HG03457 (cell line): ENCODE measurements at regions not wholly inside any gene's neighbourhood (a gene's known extent, or its start where the extent isn't known, plus 50 kb on each side); places are given as distances from the start of the nearest gene placed in this dataset.

Experiments
- ATAC-seq: cut with Tn5 transposase; IDR thresholded peaks from one replicate; pipeline ENCODE4 v1.9.1; 2021; ENCODE audit warnings: moderate number of reproducible peaks; ENCODE audit not compliant: unreplicated experiment

DNA sequence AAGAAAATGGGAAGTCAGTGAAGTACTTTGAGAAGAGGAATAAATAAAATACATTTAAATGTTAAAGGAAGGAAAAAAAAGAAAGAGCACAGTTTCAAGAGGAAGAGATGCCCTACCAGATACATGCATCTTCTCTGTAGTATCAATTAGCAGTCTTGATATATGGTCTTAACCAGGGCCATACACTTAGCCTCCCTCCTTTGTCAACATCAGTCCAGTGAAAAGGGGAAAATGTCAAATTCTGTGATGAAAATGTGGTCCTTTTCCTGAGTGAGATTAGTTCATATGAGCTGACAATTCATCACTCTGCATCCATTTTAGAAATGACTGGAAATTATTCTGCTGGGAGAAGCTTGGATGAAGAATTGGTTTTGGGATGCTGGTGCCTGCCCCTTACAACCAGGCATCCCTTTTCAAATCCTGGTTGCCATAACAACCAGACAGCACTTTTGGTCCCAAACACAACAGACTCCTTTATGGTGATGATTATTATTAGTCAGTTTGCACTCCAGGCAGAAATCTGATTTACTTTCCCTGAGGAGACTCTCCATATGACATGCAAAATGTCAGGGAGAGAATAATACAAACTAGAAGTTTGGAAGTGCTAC, 933.6 kb upstream of the CDH8 start:
- no peak for ATAC-seq

GRCh38 chr16:62967611-62968010, 931.4 kb upstream of the CDH8 start:
- ATAC-seq, result no peak

- ATAC-seq, result no peak
Measured at GRCh38 chr16:62967163-62967562, 930.9 kb upstream of the CDH8 start.

GRCh38 chr16:62966626-62967025, 930.4 kb upstream of the CDH8 start:
- ATAC-seq, result no peak

DNA sequence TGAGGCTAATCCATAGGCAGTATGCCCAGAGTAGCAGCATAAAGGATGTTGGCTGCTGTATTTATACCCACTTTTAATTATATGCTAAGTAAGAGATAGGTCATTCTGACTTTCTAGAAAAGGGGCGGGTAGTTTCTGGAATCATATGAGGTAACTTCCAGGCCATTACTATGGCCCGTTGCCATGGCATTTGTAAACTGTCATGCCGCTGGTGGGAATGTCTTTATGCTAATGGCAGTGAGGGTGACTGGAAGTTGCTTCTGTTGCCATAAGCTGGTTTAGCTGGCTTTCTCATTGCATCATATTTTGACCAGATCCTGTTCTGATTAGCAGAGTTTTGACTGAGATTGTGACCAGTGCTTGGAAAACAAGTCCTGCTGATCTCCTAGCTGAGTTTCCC, 929.6 kb upstream of the CDH8 start:
- ATAC-seq, result no peak

DNA sequence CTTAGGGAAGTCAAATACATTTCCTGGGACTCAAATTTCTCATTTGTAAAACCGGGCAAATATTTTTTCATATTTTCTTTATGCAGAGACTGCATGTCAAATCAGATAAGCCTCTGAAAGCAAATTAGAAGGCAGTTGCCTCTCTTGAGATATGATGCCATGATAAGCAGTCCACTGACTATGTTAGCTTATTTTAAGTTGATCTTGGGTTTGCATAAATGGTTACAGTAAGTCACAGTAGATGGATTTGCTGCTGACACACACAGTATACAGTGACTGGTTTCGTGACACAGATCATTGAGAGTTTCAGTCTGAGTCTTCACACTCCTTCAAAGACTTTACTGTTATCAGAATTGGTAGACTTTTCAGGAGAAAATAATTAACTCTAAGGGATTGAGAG, 927.6 kb upstream of the CDH8 start:
- ATAC-seq, result no peak

DNA sequence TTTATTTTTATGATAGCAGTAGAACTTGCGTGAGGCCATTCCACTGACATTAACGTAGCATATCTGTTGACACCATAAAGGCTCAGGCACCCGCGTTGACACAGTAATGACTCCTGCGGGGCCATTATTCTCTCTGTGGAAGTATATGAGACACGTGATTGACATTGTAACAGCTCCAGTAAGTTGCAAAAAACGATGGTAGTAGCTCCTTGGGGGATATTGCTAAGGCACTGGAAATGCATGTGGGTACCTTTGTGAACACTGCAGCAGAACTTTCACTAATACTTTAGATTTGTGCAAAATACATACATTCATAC, 918.8 kb upstream of the CDH8 start:
- ATAC-seq, result no peak

DNA sequence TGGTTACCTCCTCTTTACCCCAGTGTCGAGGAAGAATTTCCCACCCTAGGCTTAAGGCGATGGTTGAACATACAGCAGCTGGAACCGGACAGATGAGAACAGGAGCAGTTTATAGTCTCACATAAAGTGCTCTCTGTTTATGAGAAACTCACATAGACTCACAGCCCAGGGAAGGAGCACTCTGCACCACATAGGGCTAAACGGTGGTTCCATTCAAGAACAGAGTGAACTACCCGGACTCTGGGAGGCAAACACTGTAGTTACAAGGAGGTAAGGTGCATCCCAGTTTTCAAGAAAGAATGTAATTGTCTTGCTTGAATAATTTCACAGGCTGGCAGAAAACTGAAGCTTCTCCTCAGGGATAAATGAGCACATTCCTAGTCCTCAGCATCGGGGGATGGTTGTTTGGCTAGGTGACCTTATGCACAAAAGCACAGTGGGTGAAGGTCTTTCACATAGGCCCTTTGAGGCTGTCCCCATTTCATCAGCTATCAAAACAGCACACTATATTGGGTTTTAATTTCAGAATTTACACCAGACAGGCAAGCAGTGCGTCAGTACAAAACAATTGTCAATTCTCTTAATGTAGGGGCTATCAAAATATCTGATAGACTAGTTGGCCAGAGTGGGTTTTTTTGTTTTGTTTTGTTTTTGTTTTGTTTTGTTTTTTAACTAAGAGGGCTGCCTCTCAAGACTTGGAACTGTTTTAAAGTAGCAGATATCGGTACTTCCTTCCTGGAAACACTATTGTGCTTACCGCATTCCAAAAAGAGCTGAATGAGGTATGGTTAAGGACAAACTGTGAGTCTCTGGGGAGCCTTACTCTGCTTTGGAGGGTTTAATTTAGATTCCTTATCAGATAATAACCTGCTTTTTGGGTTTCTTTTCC, 918.1 kb upstream of the CDH8 start:
- ATAC-seq, result no peak

DNA sequence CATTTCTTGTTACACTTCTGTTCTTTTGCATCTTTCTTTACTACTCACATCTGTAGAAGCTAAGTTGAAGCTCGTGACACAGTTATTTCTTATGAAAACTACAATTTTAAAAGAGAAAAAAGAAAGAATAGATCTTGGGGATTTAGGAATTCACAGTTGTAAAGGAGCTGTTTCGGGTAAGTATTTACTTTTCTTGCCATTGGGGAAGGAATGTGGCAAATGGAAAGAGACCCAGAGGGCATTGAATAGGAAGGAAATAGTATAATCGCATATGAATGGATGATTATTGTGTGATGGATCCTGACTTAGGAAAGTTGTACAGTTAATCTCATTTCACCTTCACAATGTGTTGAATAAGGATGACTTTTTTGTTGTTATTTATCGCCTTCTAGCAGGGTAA, 914.1 kb upstream of the CDH8 start:
- no peak for ATAC-seq

GRCh38 chr16:62940569-62940968, 904.3 kb upstream of the CDH8 start:
- no peak for ATAC-seq

DNA sequence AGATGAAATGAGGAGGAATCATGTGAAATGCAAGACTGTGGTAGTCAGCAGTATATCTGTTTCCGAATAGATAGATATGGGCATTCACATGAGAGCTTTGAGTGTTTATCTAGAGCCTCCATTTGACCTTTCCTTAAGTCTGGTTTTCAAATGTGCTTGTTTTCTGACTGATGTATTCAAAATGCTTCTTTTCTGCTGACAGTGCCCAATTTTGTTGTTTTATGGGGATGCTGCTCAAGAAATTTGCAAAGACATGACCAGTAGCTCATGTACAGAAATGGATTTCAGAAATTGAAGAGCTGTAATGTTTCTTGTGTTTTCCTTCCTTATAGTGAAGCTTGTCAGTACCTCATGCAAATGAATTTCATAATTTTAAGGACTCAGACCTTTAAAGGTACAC, 903.4 kb upstream of the CDH8 start:
- ATAC-seq, result no peak

DNA sequence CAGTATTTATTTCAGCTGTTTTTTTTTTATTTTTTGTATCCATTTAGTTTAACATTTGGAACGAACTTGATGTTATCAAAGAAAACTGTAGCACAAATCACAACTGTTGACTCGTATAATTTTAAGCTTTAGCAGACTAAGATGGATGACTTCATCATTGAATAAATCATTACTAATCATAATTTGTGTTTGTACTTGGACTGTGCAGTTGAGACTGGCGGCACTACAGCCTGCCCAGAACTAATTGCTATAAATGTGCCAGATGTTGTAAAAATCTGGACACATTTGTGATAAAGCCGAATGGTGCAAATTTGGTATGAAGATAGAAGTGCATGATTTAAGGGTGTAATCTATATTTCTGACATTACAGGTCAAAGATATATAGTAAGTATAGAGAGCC, 897.7 kb upstream of the CDH8 start:
- no peak for ATAC-seq

DNA sequence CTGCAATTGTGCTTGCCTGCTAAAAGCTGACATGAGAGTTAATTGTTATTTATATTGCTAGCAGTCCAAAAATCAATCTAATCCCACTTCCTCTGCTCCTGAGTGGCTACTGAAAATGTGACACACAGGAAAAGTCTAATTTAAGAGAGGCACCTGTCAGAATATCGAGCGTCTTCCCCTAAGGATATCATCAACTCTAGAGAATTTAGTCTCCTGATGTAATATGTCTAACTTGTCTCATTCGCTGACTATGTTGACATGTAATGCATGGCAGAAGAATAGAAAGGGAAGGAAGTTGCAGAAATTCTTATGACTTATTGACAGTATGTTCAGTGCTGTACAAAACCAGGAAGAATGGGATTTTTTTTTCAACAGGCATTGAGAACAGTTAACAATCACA, 893.4 kb upstream of the CDH8 start:
- no peak for ATAC-seq

GRCh38 chr16:62927122-62927521, 890.9 kb upstream of the CDH8 start:
- no peak for ATAC-seq

GRCh38 chr16:62926121-62926801, 890.0 kb upstream of the CDH8 start:
- no peak for ATAC-seq

GRCh38 chr16:62921904-62922303, 885.7 kb upstream of the CDH8 start:
- no peak for ATAC-seq

- ATAC-seq, result no peak
Measured at GRCh38 chr16:62913924-62914323, 877.7 kb upstream of the CDH8 start.

DNA sequence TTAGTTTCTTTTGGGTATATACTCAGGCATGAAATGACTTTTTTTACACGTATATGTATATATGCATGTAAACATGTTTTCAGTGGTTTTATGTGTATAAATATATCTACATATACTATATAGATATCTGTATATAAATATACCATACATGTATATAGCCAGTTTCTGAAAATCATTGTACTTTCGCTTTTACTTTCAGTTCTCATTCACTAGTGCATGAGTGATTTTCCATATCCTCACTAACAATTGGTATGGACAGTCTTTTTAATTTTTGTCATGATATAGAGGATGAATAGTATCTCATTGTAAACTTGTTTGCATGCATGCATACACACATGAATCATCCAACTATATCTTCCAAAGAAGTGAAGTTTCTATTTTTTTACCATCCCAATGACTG, 877.1 kb upstream of the CDH8 start:
- no peak for ATAC-seq

DNA sequence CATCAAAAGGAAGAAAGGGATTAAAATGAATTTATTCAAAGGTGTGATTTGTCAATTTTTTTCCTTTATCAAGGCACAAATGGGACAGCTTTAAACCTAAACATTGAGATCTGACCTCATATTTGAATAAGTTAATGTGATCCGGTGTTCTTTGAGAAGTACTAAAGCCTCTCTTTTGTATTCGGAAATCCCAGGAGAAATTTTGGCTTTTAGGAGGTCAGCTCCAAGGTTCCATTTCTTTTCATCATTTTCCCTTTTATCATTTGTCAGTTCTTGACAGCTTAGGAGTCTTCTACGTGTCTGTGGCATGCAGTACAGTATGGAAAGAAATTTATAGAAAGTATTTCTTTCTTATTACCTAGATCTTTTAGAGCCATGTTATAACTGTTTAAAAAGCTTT, 873.4 kb upstream of the CDH8 start:
- no peak for ATAC-seq

- no peak for ATAC-seq
Measured at GRCh38 chr16:62907562-62907961, 871.3 kb upstream of the CDH8 start.

DNA sequence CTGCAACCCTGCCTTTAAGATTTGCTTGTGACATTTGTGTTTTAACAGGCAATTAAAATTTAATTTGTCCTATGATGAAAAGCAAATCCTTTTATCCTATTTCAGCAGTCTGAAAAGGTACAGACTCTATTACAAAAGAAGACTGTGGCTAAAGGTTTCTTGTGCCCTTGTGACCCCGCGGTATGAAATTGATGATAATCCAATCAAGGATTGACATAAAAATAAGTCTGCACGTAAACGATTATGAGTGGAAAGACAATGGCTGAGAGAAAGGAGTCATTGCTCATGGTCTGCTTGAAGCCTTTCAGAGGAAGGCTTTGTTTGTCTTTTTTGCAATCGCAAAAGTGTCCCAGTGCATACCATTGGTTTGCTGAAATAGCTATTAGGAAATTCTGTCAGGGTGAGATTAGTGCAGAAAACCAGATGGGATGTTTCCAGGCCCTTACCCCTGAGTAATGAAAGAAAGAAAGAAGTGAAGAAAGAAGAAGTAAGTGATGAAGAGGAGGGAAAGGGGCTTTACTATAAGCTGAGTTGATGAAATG, 867.8 kb upstream of the CDH8 start:
- no peak for ATAC-seq

GRCh38 chr16:62899737-62900136, 863.5 kb upstream of the CDH8 start:
- ATAC-seq, result no peak
